ENCODE measurements at regions not wholly inside any gene's neighbourhood (a gene's known extent, or its start where the extent isn't known, plus 50 kb on each side); places are given as distances from the start of the nearest gene placed in this dataset.

DNA sequence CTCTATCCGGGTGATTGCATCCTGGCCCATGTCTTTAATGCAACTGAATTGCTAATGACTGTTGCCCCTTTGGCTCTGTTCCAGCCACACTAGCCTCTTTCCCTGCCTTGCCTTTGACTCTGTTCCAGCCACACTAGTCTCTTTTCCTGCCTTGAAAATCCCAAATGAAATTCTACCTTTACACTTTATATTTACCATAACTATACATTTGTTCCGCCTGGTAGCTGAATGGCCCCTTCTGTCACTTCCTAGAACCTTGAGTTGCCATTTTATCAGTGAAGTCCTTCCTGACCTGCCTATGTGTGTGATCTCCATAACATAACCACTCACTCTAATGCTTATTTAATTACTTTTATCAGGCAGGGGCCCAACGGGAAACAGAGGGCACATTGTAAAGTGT lies 1120.4 kb upstream of the WWC1 start:
- TF ChIP-seq POLR2A (IDR thresholded peaks at IDR 0.05), result no peak
- TF ChIP-seq, protein P1, sequence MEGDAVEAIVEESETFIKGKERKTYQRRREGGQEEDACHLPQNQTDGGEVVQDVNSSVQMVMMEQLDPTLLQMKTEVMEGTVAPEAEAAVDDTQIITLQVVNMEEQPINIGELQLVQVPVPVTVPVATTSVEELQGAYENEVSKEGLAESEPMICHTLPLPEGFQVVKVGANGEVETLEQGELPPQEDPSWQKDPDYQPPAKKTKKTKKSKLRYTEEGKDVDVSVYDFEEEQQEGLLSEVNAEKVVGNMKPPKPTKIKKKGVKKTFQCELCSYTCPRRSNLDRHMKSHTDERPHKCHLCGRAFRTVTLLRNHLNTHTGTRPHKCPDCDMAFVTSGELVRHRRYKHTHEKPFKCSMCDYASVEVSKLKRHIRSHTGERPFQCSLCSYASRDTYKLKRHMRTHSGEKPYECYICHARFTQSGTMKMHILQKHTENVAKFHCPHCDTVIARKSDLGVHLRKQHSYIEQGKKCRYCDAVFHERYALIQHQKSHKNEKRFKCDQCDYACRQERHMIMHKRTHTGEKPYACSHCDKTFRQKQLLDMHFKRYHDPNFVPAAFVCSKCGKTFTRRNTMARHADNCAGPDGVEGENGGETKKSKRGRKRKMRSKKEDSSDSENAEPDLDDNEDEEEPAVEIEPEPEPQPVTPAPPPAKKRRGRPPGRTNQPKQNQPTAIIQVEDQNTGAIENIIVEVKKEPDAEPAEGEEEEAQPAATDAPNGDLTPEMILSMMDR (IDR thresholded peaks at IDR 0.05), result no peak
